ENCODE measurements at regions not wholly inside any gene's neighbourhood (a gene's known extent, or its start where the extent isn't known, plus 50 kb on each side); places are given as distances from the start of the nearest gene placed in this dataset.
"Not testable (repeated sequence)": the region's sequence is repeated elsewhere in the genome, so short reads cannot be mapped to it uniquely, and the experiment has no call there.

DNA sequence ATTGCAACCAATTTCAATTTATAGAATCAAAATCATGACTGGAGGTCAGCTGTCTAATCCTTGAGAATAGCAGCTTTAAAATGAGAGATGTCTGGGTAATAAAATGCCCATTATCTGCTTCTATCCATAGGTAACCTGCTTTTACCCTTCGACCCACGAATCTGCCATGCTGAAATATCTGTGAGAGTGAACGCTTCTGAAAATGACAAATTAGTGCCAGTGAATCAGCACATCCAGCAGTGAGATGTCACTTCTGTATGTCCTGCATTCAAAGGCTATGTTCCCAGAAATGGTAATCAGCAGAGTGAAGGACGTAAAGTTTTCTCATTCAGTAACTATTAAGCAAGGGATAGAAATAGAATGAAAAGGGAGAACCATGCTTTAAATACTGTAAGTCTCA, 532.4 kb upstream of the ITGA1 start:
- DNase-seq (ENCODE audit: extremely low read depth, low read depth, low spot score) = no peak

- no peak for DNase-seq (ENCODE audit: extremely low read depth, low read depth, low spot score)
These were observed 524.9 kb upstream of the ITGA1 start for GRCh38 chr5:52262844-52263243.

- DNase-seq (ENCODE audit: extremely low read depth, low read depth, low spot score) = no peak
These were observed 518.3 kb upstream of the ITGA1 start for GRCh38 chr5:52269401-52269800.

GRCh38 chr5:52269859-52270258, 517.9 kb upstream of the ITGA1 start:
- DNase-seq (ENCODE audit: extremely low read depth, low read depth, low spot score) = no peak

DNA sequence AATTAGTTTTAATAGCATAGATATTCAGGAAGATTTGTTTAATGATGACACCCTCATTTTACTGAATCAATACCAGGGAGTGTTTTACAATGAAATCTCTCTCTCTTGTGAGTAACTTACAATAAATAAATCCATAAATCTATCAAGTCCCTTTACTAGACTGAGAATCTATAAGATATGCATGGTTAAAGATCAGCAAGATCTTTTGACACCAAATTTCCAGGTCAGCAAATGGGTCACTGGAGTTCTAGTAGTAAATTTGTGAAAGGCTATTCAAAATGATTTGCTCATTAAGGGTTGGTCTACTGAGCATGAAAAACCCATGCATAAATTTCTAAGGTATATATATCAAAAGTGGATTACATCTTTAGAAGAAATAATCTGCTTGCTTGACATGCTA, 512.1 kb upstream of the ITGA1 start:
- no peak for DNase-seq (ENCODE audit: extremely low read depth, low read depth, low spot score)

DNA sequence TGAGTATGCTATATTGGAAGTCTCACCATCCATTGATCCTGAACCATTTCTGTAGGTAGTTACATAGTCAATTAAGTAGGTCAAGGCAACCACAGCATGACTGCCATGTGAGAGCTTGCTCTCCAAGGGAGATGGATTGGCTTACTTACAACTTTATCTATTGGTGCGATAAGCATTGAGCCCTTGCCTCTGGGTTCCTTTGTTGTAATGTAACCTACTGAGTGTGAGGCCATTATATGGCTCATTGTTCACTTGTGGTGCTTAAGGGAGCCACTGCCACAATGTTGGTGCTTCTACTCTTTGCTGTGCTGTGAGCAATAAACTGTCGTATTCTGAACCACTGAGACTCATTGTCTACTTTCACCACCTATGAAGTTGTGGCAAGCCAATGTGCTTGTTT, 510.6 kb upstream of the ITGA1 start:
- no peak for DNase-seq (ENCODE audit: extremely low read depth, low read depth, low spot score)

DNA sequence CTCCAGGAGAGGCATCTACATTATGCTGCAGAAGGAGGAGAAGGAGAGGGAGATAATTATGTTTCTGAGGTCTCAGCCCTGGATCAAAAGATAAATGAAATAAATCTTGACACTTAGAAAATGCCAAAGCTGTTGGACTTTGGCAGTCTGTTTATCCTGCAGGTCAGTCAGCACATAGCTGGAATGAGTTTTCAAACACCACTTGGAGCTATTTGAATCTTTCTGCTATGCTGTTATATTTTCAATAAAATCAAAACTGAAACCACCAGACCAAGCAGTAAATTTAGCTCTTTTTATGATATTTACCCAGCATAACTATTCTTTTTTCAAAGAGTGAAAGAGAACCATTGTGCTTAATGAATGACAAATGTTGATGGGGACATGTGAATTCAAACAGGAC, 505.1 kb upstream of the ITGA1 start:
- DNase-seq (ENCODE audit: extremely low read depth, low read depth, low spot score) = no peak

DNA sequence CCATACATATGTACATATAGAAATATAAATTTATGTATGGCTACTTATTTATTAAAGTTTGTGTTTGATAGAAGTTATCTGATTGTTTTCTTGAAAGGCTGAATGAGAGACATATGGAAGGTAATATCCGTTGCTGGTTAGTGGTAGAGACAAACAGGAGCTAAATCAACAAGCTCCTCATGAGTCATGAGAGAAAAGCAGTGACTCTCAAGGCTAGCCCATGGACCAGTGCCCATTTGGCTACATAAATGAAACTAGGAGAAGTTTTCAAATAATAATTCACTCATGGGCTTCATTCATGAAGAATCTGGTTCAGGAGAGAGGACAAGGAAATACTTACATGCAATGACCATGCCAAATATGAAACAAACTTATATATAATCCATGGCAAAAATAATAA, 504.5 kb upstream of the ITGA1 start:
- peak; percentile 5 for DNase-seq (ENCODE audit: extremely low read depth, low read depth, low spot score)

- no peak for DNase-seq (ENCODE audit: extremely low read depth, low read depth, low spot score)
These were observed 486.9 kb upstream of the ITGA1 start for GRCh38 chr5:52300703-52301372.

GRCh38 chr5:52304816-52305215, 482.9 kb upstream of the ITGA1 start:
- DNase-seq (ENCODE audit: extremely low read depth, low read depth, low spot score) = not testable (repeated sequence)

DNA sequence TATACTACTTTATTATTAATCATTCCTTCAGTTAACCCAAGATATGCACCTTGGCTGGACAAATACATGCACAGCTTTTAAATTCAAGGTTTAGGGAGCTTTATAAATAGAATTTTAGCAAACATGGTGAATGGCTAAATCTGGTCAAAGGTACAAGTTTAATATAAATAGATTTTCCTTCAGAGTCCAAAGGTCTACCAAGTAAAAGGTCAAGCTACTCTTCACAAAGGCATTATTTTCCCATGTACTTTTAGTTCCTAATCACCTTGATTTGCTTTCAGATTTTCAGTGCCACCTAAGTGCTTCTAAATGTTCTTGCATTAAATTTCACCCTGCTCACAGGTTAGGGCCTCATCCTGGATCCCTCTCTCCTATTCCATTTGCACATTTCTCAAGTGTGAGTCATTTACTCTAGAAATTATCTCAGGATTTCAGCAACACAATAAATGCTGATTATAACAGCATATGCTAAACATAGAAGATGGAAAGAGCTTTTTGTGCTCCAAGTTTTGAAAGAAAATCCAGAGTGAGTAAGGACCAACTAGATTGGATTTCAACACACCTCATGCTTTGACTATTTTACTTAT, 459.4 kb upstream of the ITGA1 start:
- no peak for DNase-seq (ENCODE audit: extremely low read depth, low read depth, low spot score)

- no peak for DNase-seq (ENCODE audit: extremely low read depth, low read depth, low spot score)
These were observed 456.0 kb upstream of the ITGA1 start for GRCh38 chr5:52331725-52332124.

GRCh38 chr5:52334367-52334766, 453.3 kb upstream of the ITGA1 start:
- no peak for DNase-seq (ENCODE audit: extremely low read depth, low read depth, low spot score)

- no peak for DNase-seq (ENCODE audit: extremely low read depth, low read depth, low spot score)
These were observed 448.4 kb upstream of the ITGA1 start for GRCh38 chr5:52339285-52339684.

- no peak for DNase-seq (ENCODE audit: extremely low read depth, low read depth, low spot score)
These were observed 445.4 kb upstream of the ITGA1 start for GRCh38 chr5:52342361-52342760.

- DNase-seq (ENCODE audit: extremely low read depth, low read depth, low spot score) = no peak
These were observed 431.3 kb upstream of the ITGA1 start for GRCh38 chr5:52356311-52356918.

DNA sequence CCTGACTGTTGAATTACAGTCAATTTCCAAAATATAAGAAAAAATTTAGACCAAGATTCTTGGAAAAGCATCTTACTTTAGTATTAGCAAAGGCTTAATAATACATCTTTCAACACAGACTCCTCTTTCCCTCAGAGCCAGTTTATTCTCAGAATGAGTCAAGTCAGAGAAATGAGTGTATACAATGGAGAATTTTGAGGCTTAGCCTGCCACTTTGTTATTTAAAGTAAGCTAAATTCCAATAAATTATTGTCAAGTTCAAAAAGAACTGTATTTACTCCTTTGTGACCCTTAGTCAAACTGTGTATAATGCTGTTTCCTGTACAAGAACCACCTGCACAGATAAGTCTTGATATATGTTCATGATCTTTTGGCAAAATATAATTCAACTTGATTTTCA, 428.5 kb upstream of the ITGA1 start:
- DNase-seq (ENCODE audit: extremely low read depth, low read depth, low spot score) = no peak

GRCh38 chr5:52360985-52361384, 426.7 kb upstream of the ITGA1 start:
- no peak for DNase-seq (ENCODE audit: extremely low read depth, low read depth, low spot score)

DNA sequence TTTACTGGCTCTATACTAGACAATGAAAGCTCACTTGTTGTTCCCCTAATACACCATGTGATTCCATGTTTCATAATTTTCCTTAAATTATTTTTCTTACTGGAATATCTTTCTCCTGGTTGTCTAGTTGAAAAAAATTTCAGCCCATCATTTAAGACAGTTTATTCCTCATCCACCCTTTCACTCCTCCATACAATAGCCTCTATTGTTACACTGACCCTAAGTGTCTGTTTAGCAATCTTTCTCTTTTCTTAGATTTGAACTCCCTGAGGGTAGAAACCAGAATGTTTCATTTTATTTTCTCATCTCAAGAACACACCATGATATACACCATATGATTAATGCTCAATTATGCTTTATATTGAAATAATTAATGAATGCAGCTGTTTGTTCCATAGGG, 413.4 kb upstream of the ITGA1 start:
- DNase-seq (ENCODE audit: extremely low read depth, low read depth, low spot score) = no peak

DNA sequence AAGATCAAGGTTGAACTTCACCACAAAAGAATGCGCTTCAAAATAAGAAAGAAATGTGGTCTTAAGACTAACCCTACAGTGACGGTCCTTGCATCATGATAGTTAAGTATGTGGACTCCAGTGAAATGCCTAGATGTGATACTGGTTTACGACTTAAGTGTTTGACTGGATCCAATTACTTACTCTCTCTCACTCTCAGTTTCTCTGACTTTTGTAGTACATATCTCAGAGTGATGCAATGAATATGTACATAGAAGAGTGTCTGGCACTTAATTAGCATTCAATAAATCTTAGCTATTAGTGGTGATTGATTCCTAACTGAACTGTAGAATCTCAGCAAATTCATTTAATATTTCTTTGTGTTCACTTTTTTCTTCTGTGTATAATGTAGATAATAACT, 411.7 kb upstream of the ITGA1 start:
- no peak for DNase-seq (ENCODE audit: extremely low read depth, low read depth, low spot score)

- DNase-seq (ENCODE audit: extremely low read depth, low read depth, low spot score) = no peak
These were observed 411.1 kb upstream of the ITGA1 start for GRCh38 chr5:52376592-52376991.

DNA sequence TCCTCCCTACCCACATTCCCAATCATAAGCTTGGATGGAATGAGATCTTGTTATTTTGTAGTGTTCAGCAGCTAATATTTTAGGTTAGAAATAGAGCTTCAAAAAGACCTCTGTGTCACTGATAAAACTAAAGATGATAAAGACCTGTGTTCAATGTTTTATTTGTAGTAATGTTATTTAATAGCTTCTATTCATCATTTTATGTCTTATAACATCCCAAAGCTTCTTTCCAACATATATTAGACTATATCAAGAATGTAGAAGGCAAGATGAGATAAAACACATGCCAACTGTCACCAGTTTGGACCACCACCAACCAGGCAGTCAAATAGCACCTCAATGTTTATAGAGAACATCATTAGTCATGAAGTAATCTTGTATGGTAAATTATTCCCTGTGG, 409.5 kb upstream of the ITGA1 start:
- DNase-seq (ENCODE audit: extremely low read depth, low read depth, low spot score) = no peak

DNA sequence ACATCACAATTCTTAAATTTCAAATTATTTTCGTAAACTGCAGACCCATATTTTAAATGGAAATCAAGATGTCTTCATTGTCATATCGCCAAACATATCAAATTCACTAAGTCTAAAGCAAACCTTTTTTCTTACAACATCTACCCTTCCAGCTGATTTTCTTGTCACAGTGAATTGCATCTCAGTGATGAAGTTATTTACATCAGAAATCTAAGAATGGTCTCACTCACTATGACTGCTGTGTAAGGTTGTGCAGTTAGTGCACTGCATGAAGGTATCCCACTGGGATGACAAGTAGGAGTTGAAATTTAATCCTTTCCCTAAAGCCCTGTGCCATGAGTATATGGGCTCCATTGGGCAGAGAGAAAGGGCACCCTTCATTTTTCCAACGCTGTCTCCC, 399.4 kb upstream of the ITGA1 start:
- DNase-seq (ENCODE audit: extremely low read depth, low read depth, low spot score) = no peak

Data from glomerular endothelial cell (primary cell).